ENCODE measurements at regions not wholly inside any gene's neighbourhood (a gene's known extent, or its start where the extent isn't known, plus 50 kb on each side); places are given as distances from the start of the nearest gene placed in this dataset.

- TF ChIP-seq SP1 (IDR thresholded peaks at IDR 0.05) (no peak), BHLHE40 (IDR thresholded peaks at IDR 0.05; ENCODE audit: borderline replicate concordance) (no peak), ARNT (IDR thresholded peaks at IDR 0.05) (no peak), HDGF (IDR thresholded peaks at IDR 0.05; ENCODE audit: borderline replicate concordance) (no peak), ELF4 (IDR thresholded peaks at IDR 0.05) (no peak), SUZ12 (IDR thresholded peaks at IDR 0.05) (no peak), TARDBP (IDR thresholded peaks at IDR 0.05) (no peak), LEF1 (IDR thresholded peaks at IDR 0.05; ENCODE audit: borderline replicate concordance) (no peak), ZNF384 (IDR thresholded peaks at IDR 0.05) (no peak), FOXA1 (IDR thresholded peaks at IDR 0.05) (no peak), PKNOX1 (IDR thresholded peaks at IDR 0.05) (no peak), L3MBTL2 (conservative IDR thresholded peaks at IDR 0.05) (no peak), NFRKB (IDR thresholded peaks at IDR 0.05) (no peak)
Measured at GRCh38 chr2:196365145-196365544, 193.8 kb upstream of the STK17B start.

All from HEK293T (cell line).